ENCODE measurements at regions not wholly inside any gene's neighbourhood (a gene's known extent, or its start where the extent isn't known, plus 50 kb on each side); places are given as distances from the start of the nearest gene placed in this dataset.

GRCh38 chr2:11044201-11044600 is 111.1 kb upstream of the SLC66A3 start:
- TF ChIP-seq, protein P1, sequence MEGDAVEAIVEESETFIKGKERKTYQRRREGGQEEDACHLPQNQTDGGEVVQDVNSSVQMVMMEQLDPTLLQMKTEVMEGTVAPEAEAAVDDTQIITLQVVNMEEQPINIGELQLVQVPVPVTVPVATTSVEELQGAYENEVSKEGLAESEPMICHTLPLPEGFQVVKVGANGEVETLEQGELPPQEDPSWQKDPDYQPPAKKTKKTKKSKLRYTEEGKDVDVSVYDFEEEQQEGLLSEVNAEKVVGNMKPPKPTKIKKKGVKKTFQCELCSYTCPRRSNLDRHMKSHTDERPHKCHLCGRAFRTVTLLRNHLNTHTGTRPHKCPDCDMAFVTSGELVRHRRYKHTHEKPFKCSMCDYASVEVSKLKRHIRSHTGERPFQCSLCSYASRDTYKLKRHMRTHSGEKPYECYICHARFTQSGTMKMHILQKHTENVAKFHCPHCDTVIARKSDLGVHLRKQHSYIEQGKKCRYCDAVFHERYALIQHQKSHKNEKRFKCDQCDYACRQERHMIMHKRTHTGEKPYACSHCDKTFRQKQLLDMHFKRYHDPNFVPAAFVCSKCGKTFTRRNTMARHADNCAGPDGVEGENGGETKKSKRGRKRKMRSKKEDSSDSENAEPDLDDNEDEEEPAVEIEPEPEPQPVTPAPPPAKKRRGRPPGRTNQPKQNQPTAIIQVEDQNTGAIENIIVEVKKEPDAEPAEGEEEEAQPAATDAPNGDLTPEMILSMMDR (conservative IDR thresholded peaks at IDR 0.05), result no peak
- TF ChIP-seq ZFX (IDR thresholded peaks at IDR 0.05), result no peak

All from C4-2B (cell line).